ENCODE measurements at regions not wholly inside any gene's neighbourhood (a gene's known extent, or its start where the extent isn't known, plus 50 kb on each side); places are given as distances from the start of the nearest gene placed in this dataset.
"Not testable (repeated sequence)": the region's sequence is repeated elsewhere in the genome, so short reads cannot be mapped to it uniquely, and the experiment has no call there.

DNA sequence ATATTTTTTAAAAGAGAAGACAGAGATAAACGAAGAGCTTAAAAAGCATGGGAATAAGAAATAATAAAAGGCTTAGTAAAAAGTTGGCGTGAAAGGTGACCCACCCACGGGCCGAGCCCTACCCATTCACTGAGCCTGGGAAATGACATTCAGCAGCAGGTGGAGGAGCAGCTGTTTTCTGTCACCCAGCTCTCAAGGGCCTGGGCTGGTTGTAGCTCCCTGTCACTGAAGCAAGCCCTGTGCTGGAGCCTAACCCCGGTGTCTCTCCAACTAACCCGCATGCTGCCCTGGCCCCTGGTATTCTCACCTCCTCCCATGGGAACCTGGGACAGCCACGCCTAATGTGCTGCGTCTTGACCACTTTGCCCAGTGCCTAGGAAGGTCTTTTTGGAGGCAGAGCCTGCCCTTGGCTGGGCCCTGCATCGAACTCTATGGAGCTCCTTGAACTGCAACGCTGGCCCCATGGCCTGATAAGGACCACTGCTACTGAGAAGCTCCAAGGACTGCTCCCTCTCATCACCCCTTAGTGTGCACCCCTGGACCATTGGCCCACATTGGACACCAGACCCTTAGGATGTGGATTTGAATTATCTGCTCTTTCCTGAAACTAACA is 68.8 kb upstream of the IYD start:
- DNase-seq (ENCODE audit: low read depth): no peak

GRCh38 chr6:150301846-150302519 is 66.8 kb upstream of the IYD start:
- peak; percentile 17 for DNase-seq (ENCODE audit: low read depth)

- no peak for DNase-seq (ENCODE audit: low read depth)
These were observed 66.2 kb upstream of the IYD start for GRCh38 chr6:150302520-150303176.

GRCh38 chr6:150303256-150303655 is 65.6 kb upstream of the IYD start:
- no peak for DNase-seq (ENCODE audit: low read depth)

- no peak for DNase-seq (ENCODE audit: low read depth)
These were observed 64.4 kb upstream of the IYD start for GRCh38 chr6:150304429-150304828.

DNA sequence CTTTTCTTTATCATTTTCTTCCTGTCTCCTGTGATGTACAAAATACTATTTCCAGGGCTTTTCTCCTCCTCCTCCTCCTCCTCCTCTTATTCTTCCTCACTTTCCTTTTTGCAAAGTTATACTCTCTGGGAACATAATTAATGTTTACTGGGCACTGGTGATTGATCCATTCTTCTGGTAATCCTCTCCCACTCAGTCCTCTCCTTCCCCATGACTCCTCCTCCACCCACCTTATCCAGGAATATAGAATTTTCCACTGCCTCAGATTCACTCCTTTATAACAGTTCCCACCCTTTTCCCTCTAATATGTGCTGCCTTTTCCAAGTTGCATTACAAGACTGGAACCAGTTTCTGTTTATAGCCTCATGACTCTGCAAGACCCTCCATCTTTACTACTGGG is 62.5 kb upstream of the IYD start:
- DNase-seq (ENCODE audit: low read depth): no peak

DNA sequence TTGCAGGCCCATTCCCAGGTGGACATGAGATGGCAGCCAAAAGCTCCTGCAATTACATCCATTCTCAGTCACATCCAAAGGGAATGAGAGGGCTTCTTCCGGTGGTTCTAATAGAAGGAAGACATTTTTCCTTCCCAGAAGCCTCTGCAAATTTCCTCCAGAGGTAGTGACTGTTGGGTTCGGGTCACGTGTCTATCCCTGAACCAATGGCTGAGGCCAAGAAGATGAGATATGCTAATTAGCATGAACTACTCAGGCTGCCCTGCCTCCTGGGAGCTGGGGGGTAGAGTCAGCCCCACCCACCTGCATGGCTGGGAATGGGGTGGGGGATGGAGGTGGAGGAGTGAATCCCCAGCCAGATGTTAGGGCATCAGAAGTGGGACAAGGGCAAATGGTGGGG is 61.3 kb upstream of the IYD start:
- DNase-seq (ENCODE audit: low read depth): no peak

- DNase-seq (ENCODE audit: low read depth): no peak
These were observed 59.8 kb upstream of the IYD start for GRCh38 chr6:150308812-150309645.

- DNase-seq (ENCODE audit: low read depth): no peak
These were observed 58.3 kb upstream of the IYD start for GRCh38 chr6:150310539-150310938.

GRCh38 chr6:150311149-150311944 is 57.5 kb upstream of the IYD start:
- DNase-seq (ENCODE audit: low read depth): not testable (repeated sequence)

DNA sequence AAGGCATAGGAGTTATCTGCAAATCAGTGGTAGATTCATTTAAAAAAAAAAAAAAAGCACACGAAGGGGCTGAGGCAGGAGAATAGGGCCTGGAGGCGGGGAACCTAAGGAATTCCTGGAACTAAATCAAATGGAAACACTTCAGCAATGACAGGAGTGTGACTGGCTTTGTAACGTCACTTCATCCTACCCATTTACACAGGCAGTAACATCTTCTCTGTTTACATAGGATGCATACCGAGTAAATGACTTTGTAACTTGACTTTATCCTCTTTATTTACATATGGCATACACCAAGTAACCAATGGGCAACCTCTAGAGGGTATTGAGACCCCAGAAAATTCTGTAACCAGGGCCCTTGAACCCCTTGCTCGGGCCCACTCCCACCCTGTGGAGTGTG is 56.4 kb upstream of the IYD start:
- DNase-seq (ENCODE audit: low read depth): no peak

DNA sequence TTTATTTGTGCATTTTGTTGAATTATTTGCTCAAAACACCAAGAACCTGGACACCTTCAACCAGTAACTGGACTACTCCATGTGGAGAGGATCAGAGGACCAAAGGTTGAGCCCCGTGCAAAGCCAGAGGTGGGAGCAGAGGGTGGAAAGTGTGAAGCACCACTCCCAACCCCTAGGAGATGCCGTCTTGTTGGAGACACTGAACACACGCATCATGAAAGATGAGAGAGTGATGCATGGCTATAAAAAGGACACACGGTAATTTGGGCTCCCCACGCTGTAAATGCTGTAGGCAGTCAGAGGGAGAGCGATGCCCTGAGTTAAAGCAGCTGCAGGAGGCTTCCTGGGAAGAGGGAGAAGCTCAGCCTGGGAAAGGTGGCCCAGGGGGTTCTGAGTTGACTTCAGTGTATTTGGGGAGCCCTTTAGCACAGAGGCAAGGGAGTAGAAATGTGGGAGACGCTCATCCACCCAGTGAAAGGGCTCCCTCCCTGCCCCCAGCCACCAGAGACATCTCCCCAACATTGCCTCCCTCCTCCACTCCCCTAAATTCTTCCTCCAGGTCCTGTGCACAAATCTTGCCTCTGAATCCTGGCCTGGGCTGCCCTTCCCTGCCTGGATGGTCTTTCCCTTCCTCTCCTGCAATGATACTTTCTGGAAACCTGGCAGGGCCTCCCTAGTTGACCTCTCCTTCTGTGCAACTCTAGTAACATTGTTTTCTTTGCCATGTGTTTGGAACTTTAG is 55.8 kb upstream of the IYD start:
- no peak for DNase-seq (ENCODE audit: low read depth)

DNA sequence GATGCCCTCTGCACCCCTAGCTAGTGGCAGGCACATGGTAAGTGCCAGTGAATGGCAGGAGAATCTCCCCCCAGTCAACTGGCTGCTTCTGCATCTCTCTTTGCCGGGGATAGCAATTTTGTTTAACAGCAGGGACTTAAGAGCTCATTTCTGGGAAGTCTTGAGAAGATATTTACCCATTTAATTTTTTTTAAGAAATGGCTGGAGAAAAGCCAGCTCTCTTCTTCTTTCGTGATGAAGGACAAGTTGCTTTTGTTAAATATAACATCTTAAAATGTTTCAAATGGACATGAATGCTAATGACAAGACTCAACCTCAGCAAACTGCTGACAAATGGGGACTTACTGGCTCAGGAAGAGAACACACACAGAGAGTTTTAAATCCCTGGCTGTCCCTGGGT is 55.0 kb upstream of the IYD start:
- DNase-seq (ENCODE audit: low read depth): no peak

- DNase-seq (ENCODE audit: low read depth): no peak
These were observed 54.3 kb upstream of the IYD start for GRCh38 chr6:150314230-150315188.

DNA sequence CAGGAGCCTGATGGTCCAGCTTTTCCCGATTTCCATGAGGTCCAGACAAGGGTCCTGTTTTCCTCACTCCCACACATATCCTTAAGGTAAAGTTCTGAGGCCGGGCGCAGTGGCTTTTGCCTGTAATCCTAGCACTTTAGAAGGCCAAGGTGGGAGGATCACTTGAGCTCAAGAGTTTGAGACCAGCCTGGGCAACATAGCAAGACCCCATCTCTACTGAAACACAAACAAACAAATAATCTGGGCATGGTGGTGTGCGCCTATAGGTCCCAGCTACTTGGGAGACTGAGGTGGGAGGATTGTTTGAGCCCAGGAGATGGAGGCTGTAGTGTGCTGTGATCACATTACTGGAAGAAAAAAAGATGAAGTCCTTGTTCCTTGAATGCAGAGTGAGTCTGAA is 53.2 kb upstream of the IYD start:
- DNase-seq (ENCODE audit: low read depth): no peak

DNA sequence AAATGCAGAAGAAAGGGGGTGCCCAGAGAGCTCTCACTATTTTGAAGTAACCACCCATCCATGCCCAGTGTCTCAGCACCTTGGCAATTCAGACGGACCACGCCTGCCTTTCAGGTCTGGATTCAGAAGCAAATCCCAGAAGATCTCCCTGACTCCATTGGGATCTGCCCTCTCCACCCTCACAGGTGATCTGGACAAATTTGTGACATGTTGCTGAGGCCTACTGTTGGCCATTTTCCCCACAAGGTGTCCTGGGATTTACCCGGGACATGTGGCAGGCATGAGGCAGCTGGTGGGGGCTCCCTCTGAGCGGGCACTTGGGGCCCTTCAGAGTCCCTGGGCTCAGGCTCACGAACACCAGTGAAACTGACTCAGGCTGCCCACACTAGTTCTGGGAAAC is 51.9 kb upstream of the IYD start:
- no peak for DNase-seq (ENCODE audit: low read depth)
